ENCODE measurements at regions not wholly inside any gene's neighbourhood (a gene's known extent, or its start where the extent isn't known, plus 50 kb on each side); places are given as distances from the start of the nearest gene placed in this dataset.

- ChIA-PET CTCF (no interaction called here), POLR2A (no interaction called here)
- H3K79me2 ChIP-seq (ENCODE audit: control insufficient read depth, insufficient read depth, low read length): no peaks in the 10 kb centered on the region
- no peak overlapping the region for H2AFZ ChIP-seq (ENCODE audit: insufficient read depth, low read depth, low read length, poor library complexity, severe bottlenecking)
- no peak overlapping the region for H3K9ac ChIP-seq (ENCODE audit: low read length)
- Mint-ChIP-seq H3K9me3 (ENCODE audit: insufficient read depth) (no peaks in the 10 kb centered on the region), H3K27ac (no peak overlapping the region), H3K4me3 (no peak overlapping the region), H3K27me3 (peaks cover 31% of the 10 kb centered on the region), H3K4me1 (no peaks in the 10 kb centered on the region)
- H3K4me1 ChIP-seq (ENCODE audit: control insufficient read depth in 2 of 2, insufficient read depth in 2 of 2, low read length in 2 of 2): peaks cover 4 to 5% of the 10 kb centered on the region in 2 donors
- TF ChIP-seq EZH2 (IDR thresholded peaks at IDR 0.05; ENCODE audit: borderline replicate concordance, insufficient read depth, low read depth, low read length, poor library complexity, severe bottlenecking) (no peak), CTCF (IDR thresholded peaks at IDR 0.05) (no peak)
- intact Hi-C loops (cut with micrococcal nuclease): no loop called here
- H3K27ac ChIP-seq (ENCODE audit: low read length in 2 of 2): no peak overlapping the region
- no peaks in the 10 kb centered on the region for H3K36me3 ChIP-seq (replicated peaks in 1 of 2; ENCODE audit: control extremely low read depth in 1 of 2, control insufficient read depth in 1 of 2, extremely low read depth in 1 of 2, insufficient read depth in 2 of 2, low read length in 1 of 2)
- DNase-seq (no peak), ATAC-seq (ENCODE audit: low read depth) (no peak)
- H3K4me3 ChIP-seq (ENCODE audit: control extremely low read depth in 1 of 5, extremely low read depth in 1 of 5, insufficient read depth in 1 of 5, low read depth in 2 of 5, low read length in 4 of 5): no peak overlapping the region
- H3K27me3 ChIP-seq (replicated peaks in 1 of 4; ENCODE audit: control extremely low read depth in 1 of 4, control insufficient read depth in 3 of 4, insufficient read depth in 4 of 4, low read length in 3 of 4): peaks cover 0 to 24% (median 9%) of the 10 kb centered on the region in 4 experiments
- no peaks in the 10 kb centered on the region for H3K9me3 ChIP-seq (ENCODE audit: control extremely low read depth in 1 of 3, control insufficient read depth in 2 of 3, insufficient read depth in 1 of 3, low read length in 2 of 3)
- 92% methylated on average over 8 of the region's 8 CpGs for WGBS (ENCODE audit: insufficient coverage)
- no peaks in the 10 kb centered on the region for H4K20me1 ChIP-seq (ENCODE audit: control insufficient read depth, insufficient read depth, low read length, poor library complexity, severe bottlenecking)
- no peak overlapping the region for H3K4me2 ChIP-seq (replicated peaks; ENCODE audit: low read depth, low read length, poor library complexity, severe bottlenecking)
Observed at GRCh38 chr2:217247476-217247875, 387.6 kb upstream of the TNP1 start.

- Histone ChIP-seq H4K20me1 (ENCODE audit: control insufficient read depth, insufficient read depth, low read length, poor library complexity, severe bottlenecking) (no peaks in the 10 kb centered on the region), H3K36me3 (replicated peaks in 1 of 2; ENCODE audit: control extremely low read depth in 1 of 2, control insufficient read depth in 1 of 2, extremely low read depth in 1 of 2, insufficient read depth in 2 of 2, low read length in 1 of 2) (no peaks in the 10 kb centered on the region), H3K79me2 (ENCODE audit: control insufficient read depth, insufficient read depth, low read length) (no peaks in the 10 kb centered on the region), H3K4me1 (ENCODE audit: control insufficient read depth in 2 of 2, insufficient read depth in 2 of 2, low read length in 2 of 2) (peaks cover 4 to 5% of the 10 kb centered on the region in 2 donors), H3K27ac (ENCODE audit: low read length in 2 of 2) (no peak overlapping the region), H3K9me3 (ENCODE audit: control extremely low read depth in 1 of 3, control insufficient read depth in 2 of 3, insufficient read depth in 1 of 3, low read length in 2 of 3) (no peaks in the 10 kb centered on the region), H3K27me3 (replicated peaks in 1 of 4; ENCODE audit: control extremely low read depth in 1 of 4, control insufficient read depth in 3 of 4, insufficient read depth in 4 of 4, low read length in 3 of 4) (peaks cover 0 to 24% (median 8%) of the 10 kb centered on the region in 4 experiments), H3K4me3 (ENCODE audit: control extremely low read depth in 1 of 5, extremely low read depth in 1 of 5, insufficient read depth in 1 of 5, low read depth in 2 of 5, low read length in 4 of 5) (no peak overlapping the region), H3K4me2 (replicated peaks; ENCODE audit: low read depth, low read length, poor library complexity, severe bottlenecking) (no peak overlapping the region), H2AFZ (ENCODE audit: insufficient read depth, low read depth, low read length, poor library complexity, severe bottlenecking) (no peak overlapping the region), H3K9ac (ENCODE audit: low read length) (no peak overlapping the region)
- no peak for TF ChIP-seq EZH2 (IDR thresholded peaks at IDR 0.05; ENCODE audit: borderline replicate concordance, insufficient read depth, low read depth, low read length, poor library complexity, severe bottlenecking)
- no peak for TF ChIP-seq CTCF (IDR thresholded peaks at IDR 0.05)
- Mint-ChIP-seq H3K9me3 (ENCODE audit: insufficient read depth) (no peaks in the 10 kb centered on the region), H3K27ac (no peak overlapping the region), H3K4me3 (no peak overlapping the region), H3K4me1 (no peaks in the 10 kb centered on the region), H3K27me3 (peaks cover 31% of the 10 kb centered on the region)
- ATAC-seq (ENCODE audit: low read depth) (no peak), DNase-seq (no peak)
- CTCF ChIA-PET: no interaction called here
- POLR2A ChIA-PET: no interaction called here
- intact Hi-C loops (cut with micrococcal nuclease): no loop called here
- no CpG with 5 or more reads among the region's 6 CpGs for WGBS (ENCODE audit: insufficient coverage)
Observed at GRCh38 chr2:217246108-217246507, 386.2 kb upstream of the TNP1 start.
